ENCODE measurements at regions not wholly inside any gene's neighbourhood (a gene's known extent, or its start where the extent isn't known, plus 50 kb on each side); places are given as distances from the start of the nearest gene placed in this dataset.
"Not testable (repeated sequence)": the region's sequence is repeated elsewhere in the genome, so short reads cannot be mapped to it uniquely, and the experiment has no call there.

DNA sequence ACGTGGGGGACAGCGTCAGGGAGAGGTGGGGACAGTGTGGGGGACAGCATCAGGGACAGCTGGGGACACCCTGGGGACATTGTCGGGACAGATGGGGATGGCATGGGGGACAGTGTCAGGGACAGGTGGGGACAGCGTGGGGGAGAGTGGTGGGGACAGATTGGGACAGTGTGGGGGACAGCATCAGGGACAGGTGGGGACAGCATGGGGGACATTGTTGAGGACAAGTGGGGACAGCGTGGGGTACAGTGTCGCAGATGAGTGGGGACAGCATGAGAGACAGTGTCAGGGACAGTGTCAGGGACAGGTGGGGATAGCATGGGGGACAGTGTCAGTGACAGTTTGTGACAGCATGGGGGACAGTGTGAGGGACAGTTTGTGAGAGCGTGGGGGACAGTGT is 240.9 kb downstream of the TMEM121 start:
- no peak for DNase-seq

DNA sequence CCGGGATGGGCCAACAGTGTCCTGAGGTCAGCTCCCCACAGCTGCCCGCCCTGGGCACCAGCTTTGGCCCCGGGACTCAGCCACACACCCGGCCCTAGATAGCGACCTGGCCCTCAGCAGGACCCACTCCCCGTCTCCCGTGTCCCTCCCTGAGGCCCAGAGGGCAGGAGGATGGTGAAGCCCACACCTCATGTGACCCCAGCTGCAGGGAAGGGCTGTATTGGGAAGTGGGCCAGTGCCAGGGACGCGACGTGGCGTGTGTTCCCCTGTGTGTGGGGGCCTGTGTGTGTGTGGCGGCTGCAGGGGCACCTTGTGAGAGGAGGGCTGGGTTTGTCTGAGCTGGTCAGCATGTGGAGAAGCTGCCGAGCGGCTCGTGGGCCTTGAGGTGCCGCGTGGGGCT is 241.7 kb downstream of the TMEM121 start:
- not testable (repeated sequence) for DNase-seq

DNA sequence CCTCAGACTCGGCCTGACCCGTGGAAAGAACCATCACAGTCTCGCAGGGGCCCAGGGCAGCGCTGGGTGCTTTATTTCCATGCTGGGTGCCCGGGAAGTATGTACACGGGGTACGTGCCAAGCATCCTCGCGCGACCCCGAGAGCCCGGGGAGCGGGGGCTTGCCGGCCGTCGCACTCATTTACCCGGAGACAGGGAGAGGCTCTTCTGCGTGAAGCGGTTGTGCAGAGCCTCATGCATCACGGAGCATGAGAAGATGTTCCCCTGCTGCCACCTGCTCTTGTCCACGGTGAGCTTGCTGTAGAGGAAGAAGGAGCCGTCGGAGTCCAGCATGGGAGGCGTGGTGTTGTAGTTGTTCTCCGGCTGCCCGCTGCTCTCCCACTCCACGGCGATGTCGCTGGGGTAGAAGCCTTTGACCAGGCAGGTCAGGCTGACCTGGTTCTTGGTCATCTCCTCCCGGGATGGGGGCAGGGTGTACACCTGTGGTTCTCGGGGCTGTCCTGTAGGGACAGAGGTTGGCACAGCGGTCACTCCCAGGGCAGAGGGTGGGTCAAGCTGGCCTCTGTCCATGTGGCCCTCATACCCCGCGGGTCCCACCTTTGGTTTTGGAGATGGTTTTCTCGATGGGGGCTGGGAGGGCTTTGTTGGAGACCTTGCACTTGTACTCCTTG is 242.8 kb downstream of the TMEM121 start:
- DNase-seq, result not testable (repeated sequence)

DNA sequence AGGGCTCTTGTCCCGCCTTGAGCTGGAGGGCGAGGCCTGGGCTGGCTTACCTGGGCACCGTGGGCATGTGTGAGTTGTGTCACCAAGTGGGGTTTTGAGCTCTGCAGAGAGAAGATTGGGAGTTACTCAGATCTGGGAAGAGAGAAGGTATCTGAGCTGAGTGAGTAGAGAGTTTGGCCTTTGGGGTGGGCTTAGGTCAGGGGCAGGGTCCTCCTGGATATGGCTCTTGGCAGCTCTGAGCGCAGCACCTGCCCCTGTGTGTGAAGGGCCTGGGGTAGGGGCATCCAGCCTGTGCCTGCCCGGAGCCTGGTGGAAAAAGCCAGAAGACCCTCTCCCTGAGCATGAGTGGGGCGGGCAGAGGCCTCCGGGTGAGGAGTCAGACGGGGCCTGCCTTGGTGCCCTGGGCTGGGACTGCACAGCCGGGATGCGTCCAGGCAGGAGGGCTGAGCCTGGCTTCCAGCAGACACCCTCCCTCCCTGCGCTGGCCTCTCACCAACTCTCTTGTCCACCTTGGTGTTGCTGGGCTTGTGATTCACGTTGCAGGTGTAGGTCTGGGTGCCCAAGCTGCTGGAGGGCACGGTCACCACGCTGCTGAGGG is 244.3 kb downstream of the TMEM121 start:
- DNase-seq, result not testable (repeated sequence)

DNA sequence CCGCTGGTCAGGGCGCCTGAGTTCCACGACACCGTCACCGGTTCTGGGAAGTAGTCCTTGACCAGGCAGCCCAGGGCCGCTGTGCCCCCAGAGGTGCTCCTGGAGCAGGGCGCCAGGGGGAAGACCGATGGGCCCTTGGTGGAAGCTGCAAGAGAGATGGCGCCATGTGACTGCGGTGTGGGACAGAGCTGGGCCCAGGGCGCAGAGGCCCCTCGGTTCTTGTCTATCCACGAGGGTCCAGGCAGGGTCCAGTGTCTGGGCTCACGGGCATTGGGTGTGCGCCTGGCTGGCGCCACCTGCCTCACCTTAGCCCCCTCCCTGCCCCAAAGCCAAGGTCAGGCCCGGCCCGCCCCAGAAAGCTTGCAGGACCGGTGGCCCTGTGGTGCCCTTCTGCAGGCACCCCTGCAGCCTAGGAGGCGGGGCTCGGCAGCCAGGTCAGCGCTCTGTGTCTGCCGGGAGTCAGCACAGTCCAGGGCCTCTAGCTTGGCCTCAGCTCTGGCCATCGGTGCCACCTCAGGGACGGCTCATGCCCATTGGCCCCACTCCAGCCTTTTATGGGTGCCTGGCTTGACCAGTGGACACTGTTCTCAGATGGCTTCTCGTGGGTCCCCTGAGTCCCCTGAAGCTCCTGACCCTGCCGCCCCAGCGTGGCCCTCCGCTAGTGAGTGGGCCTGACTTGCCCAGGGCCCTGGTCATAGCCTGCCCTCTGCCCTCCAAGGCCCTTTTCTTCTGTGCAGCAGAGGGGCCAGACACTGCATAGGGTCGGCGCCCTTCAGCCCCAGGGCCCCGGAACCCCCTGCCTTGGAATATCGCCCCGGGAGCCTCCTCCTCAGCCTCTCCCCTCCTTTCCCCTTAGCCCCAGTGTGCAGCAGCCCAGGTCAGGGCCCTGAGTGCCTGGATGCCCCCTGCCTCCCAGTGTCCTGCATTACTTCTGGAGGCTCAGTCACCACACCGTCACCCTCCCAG is 245.2 kb downstream of the TMEM121 start:
- DNase-seq, result not testable (repeated sequence)

DNA sequence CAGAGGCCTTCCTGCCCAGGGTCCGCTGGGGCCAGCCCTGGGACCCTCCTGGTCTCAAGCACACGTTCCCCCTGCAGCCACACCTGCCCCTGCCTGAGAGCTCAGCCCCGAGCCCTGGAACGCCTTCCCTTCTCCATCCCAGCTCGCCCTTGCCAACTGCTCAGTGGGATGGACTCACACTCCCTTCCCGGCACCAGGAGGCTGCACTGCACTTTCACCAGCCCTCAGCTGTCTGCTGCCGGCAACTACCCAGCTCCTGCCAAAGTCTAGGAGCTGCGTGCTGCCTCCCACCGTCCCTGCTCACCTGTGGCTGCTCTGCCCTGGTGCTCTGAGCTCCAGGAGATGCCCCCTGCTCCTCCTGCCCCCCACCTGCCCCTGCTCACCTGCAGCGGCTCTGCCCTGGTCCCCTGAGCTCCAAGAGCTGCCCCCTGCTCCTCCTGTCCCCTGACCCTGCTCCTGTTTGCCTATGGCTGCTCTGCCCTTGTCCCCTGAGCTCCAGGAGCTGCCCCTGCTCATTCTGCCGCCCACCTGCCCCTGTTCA is 246.4 kb downstream of the TMEM121 start:
- not testable (repeated sequence) for DNase-seq

DNA sequence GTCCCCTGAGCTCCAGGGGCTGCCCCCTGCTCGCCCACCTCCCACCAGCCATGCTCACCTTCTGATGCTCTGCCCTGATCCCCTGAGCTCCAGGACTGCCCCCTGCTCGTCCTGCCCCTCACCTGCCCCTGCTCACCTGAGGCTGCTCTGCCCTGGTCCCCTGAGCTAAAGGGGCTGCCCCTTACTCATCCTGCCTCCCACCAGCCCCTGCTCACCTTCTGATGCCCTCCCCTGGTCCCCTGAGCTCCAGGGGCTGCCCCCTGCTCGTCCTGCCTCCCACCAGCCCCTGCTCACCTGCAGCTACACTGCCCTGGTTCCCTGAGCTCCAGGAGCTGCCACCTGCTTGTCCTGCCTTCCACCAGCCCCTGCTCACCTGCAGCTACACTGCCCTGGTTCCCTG is 247.2 kb downstream of the TMEM121 start:
- no peak for DNase-seq

DNA sequence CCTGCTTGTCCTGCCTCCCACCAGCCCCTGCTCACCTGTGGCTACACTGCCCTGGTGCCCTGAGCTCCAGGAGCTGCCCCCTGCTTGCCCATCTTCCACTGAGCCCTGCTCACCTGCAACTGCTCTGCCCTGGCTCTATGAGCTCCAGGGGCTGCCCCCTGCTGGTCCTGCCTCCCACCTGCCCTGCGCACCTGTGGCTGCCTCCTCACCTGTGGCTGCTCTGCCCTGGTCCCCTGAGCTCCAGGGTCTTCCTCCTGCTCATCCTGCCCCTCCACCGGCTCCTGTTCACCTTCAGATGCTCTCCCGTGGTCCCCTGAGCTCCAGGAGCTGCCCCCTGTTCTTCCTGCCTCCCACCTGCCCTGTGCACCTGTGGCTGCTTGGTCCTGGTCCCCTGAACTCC is 247.6 kb downstream of the TMEM121 start:
- no peak for DNase-seq

DNA sequence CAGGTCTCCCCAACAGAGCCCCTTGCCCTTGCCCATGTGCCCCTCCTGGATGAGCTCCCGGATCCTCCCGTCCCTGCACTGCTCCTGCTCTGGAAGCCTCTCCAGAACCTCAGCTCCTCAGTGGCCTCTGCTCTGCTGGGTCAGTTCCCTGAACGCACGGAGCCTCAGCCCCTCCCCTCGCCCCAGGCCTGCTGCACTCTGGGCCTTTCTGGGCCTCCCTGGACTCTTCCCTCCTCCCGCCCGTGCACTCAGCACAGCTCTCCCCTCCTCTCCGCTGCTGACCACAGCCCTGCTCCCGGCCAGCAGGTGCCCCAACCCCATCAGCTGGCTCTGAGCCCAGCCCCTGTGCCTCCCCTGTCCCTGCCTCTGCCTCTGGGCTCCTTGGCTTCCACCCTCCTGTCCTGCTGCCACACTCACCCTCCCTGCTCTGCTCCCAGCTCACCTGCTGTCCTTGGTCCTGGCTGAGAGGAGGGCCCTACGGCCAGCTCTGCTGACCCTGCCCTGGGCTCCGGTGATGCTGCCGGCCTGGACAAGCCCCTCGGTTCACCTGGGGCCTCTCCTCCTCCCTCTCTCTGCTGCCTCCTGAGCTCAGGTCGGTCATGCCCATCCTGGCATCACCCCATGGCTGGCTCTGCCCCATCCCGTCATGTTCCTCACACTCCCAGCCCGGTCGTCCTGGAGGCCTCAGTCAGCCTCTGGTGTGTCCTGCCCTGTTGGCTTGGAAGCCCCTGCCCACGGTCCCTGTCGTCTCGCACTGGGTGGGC is 248.4 kb downstream of the TMEM121 start:
- not testable (repeated sequence) for DNase-seq

DNA sequence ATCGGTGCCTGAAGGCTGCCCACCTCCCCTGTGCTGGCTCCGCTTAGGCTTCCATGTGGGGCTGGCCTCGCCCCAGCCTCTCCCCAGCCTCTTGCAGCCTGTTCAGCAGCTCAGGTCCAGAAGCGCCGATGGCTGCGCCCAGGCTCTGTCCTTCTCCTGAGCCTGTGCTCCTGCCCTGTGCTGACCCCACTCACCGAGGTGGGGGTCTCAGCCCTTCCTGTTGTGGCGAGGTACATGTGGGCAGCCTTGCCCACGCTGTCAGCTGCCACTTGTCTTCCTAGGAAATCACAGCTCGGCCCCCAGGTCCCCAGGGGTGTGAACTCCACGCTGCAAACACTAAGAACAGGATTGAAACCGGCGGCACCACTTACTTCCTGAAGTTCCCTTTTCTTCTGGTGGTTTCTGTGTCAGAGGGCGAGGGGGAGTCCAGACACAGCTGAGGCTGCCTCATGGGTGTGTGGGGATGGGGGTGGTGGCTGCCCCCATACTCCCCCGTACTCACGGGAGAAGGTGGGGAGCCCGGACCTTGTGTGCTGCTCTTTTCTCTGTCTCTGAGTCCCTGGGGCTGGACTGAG is 249.1 kb downstream of the TMEM121 start:
- DNase-seq, result not testable (repeated sequence)

DNA sequence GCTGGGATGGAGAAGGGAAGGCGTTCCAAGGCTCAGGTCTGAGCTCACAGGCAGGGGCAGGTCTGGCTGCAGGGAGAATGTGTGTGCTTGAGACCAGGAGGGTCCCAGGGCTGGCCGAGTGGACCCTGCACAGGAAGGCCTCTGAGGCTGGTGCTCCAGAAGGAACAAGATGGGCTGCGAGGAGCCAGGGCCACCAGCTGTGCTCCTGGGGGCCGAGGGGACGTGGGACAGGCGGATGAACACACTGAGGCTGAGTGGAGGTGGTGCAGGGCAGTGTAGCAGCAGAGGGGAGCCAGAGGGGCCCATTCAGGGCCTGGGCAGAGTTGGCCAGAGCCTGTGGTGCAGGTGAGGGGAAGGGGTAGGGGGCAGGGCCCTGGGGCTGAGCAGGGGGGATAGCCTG is 249.7 kb downstream of the TMEM121 start:
- not testable (repeated sequence) for DNase-seq

DNA sequence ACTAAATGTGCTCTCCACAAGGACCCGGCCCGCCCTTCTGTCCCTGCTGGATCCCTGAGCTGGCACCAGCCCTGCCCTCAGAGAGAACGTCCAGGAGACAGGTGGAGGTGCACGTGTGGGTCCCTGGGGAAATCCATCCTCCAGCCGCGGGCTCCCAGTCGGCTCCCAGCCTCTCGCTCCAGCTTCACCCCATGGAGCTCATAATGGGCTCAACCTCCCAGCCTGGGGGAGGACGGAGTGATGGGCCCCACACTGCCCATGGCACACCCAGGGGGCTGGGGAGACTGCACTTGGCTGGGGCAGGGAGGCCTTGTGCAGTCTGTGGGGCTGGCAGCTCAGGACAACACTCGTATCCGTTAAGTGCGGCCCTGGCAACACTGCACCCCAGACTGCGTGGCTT is 250.5 kb downstream of the TMEM121 start:
- no peak for DNase-seq

DNA sequence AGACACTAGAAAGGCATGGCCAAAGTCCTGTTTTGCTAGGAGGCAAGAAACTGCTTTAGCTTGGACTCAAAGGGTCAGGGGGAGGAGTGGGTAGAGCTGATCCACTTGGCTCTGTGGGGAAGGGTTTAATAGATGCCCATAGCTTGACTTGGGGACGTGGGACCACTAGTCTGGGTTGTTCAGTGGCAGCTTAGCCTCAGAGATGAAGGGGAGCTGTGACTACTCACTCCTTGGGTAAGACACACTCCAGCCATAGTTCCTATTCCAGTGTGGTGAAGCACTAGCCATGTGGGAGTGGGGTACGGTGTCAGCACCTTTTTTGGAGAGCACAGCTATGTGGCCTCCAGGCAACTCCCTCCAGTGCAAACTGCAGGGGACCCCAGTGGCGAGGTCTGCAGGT is 257.3 kb downstream of the TMEM121 start:
- DNase-seq, result no peak

DNA sequence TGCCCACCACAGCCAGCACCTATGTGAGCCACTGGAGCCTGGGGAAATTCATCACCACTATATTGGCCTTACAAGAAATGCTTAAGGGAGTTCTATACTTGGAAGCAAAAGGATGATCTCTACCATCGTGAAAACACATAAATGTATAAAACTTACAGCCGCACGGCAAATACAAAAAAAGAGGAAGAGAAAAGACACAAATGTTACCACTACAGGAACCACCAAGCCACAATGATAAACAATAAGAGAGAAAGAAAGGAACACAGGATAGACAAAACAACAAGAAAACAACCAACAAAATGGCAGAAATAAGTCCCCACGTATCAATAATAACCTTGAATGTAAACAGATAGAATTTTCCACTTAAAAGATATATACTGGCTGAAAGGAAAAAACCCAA is 267.5 kb downstream of the TMEM121 start:
- DNase-seq, result no peak

DNA sequence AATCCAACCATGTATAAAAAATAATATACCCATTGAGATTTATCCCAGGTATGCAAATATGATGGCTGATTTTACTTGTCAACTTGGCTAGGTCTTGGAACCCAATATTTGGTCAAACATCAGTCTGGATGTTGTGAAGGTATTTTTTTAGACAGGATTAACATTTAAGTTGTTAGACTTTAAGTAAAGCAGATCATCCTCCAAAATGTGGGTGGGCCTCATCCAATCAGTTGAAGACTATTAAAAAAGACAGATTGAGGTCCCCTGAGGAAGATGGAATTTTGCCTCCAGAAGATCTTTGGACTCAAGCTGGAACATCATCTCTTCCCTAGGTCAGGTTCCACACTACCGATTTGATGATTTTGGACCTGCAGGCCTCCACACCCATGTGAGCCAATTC is 271.2 kb downstream of the TMEM121 start:
- DNase-seq, result no peak

DNA sequence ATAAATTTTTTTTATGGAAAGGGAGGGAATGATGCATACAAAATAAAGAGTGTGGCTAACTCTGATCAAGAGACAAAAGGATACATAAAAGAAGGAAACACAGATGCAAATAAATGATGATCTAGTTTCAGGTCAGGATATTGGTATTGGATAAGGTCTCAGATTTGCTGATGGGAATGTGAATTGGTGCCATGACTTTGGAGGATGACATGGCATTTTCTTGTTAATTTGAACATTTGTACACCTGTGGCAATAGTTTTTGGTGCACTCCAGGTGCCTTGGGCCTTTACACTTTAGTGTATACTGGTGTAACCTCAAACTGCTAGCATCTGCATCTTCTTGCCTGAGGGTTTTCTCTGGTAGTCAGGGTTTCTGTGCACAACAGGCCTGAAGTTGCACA is 279.3 kb downstream of the TMEM121 start:
- no peak for DNase-seq

DNA sequence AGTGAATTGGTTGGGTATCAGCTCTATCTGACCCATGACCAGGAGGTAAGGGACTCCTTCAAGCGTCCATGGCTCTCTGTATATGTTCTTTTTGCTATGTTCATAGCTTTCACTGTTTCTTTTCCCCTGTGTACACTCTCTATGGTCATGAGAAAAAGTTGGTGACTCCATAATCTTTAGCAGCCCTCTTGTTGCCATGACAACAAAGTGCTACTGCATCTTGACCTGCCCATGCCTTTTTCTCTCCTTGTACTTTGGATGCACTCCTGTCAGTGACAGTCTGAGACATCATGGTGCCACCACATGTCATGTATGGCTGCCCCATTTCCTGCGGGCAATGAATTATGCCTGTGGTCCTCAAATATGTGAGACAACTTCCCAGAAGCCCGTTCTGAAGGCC is 280.2 kb downstream of the TMEM121 start:
- no peak for DNase-seq

DNA sequence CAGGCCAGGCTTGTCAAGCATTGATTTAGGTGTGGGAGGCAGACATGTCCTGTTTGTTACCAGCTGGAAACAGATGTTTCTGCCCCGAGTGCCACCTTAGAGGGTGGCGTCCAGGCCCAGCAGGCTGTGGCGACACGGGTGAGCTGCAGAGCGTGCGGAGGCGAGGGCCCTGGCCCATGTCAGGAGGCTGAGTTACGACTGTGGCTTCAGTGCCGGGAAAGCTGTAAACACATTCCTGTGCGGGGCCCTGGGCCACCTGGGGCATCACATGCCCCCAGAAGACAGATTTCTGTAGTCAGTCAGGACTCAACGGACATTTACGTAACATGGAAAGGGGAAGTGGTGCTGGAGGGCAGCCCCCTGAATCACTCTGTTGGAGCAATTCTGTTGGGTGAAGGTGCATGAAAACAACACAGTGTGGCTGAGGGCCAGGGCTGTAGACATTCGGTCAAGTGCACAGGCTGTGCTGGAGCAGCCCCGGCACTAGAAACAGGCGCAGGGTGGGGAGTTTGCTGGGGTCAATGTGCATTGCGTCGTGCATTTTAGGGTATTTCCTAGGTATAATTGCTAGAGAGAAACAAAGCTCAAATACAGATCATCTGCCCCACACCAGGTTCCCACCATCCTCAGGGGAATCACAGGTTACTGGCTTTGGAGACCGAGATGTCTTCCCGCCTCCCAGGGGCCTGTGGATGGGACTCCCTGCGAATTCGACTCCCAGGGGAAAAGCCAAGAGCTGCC is 291.8 kb downstream of the TMEM121 start:
- DNase-seq, result no peak

DNA sequence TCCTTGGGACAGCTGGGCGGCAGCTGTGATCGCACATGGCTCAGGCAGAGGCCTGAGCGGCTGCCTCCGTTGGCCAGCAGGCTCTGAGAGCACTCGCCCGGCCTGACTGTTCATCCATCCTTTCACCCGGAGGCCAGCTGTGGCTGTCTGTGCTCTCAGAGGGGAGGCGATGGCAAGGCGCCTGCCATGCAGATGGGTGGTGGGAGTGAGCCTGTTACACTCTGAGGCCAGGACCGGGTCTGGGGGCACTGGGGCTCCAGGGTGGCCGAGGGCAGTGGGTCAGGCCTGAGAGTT is 292.3 kb downstream of the TMEM121 start:
- no peak for DNase-seq

DNA sequence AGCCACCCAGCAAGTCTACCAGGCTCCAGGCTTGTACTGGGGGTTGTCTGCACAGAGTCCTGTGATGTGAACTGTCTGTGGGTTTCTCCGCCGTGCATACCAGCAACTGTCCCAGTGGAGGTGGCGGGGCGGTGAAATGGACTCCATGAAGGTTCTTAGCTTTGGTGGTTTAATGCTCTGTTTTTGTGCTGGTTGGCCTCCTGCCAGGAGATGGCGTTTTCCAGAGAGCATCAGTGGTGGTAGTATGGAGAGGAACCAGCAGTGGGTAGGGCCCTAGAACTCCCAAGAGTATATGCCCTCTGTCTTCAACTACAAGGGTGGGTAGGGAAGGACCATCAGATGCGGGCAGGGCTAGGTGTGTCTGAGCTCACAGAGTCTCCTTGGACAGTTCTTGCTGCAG is 303.8 kb downstream of the TMEM121 start:
- DNase-seq, result no peak

DNA sequence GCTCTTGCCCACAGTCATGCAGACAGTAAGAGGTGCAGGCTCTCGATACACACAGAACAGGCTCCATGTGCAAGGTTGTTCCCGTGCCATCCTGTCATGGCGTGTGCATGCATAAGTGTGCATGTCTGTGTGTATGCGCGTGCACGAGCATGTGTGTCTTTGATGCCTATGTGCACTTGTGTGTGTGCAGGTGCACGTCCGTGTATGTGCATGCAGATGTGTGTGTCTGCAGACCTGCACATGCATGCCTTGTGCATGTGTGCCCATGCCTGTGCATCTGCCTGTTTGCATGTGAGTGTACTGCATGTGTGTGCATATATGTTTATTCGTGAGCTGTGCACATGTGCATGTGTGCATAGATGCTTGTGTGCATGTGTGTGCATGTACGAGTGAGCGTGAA is 309.8 kb downstream of the TMEM121 start:
- no peak for DNase-seq

DNA sequence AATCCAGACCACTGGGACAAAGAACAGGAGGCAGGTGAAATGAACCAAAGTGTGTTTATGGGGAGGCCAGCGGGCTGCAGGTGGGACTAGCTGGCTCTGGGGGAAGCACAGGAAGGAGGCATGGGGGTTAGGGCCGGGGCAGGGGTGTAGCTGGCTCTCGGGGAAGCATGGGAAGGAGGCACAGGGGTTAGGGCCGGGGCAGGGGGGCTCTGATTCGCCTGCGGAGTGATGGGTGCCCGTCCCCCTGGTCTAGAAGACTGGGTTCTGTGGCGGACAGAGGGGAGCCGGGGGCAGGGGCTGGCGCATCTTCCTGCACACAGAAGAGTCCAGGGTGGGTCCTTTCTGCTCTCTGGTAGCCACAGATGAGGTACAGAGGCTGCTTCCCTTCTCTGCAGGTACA is 310.3 kb downstream of the TMEM121 start:
- DNase-seq, result no peak

All from right forelimb (tissue), 1 donor.